GM23338 (cell line): ENCODE measurements at regions not wholly inside any gene's neighbourhood (a gene's known extent, or its start where the extent isn't known, plus 50 kb on each side); places are given as distances from the start of the nearest gene placed in this dataset.
A peak's percentile ranks its signal among the peaks of the same experiment; 100 is the strongest.

ENCODE experiments used
- ATAC-seq: fragments of 200-7000 bp; cut with Tn5 transposase; 3 replicates; pipeline ENCODE4 v1.9.1; 2020
- DNase-seq: peaks from one replicate; pipeline ENCODE4 v3.0.0-alpha.2; 2015; ENCODE audit warnings: low spot score
- H2AFZ ChIP-seq: fragments of 200-600 bp; sonication (generic); 2 replicates; pipeline ENCODE4 v1.8.0; 2016; ENCODE audit warnings: antibody characterized with exemption, mild to moderate bottlenecking, moderate library complexity
- H3F3A ChIP-seq: fragments of 200-600 bp; sonication (generic); replicated peaks from 2 replicates; pipeline ENCODE4 v1.8.0; 2017; ENCODE audit warnings: antibody characterized with exemption, mixed run types, low read depth
- H3K27ac ChIP-seq: fragments of 200-600 bp; sonication (generic); 2 replicates; pipeline ENCODE4 v1.6.1; 2016; ENCODE audit warnings: low read depth
- H3K27me3 ChIP-seq: fragments of 200-600 bp; sonication (generic); 2 replicates; pipeline ENCODE4 v1.8.0; 2016; ENCODE audit warnings: mild to moderate bottlenecking, mixed run types, moderate library complexity; ENCODE audit not compliant: insufficient read depth
- H3K36me3 ChIP-seq: fragments of 200-600 bp; sonication (generic); 2 replicates; pipeline ENCODE4 v1.8.0; 2016; ENCODE audit warnings: mild to moderate bottlenecking; ENCODE audit not compliant: insufficient read depth
- H3K4me1 ChIP-seq: fragments of 200-600 bp; sonication (generic); 2 replicates; pipeline ENCODE4 v1.8.0; 2016; ENCODE audit warnings: mild to moderate bottlenecking, moderate library complexity; ENCODE audit not compliant: insufficient read depth
- H3K4me2 ChIP-seq: fragments of 200-600 bp; sonication (generic); 2 replicates; pipeline ENCODE4 v1.7.1; 2017; ENCODE audit warnings: mixed run types
- H3K4me3 ChIP-seq: fragments of 200-600 bp; sonication (generic); 2 replicates; pipeline ENCODE4 v1.6.1; 2016; ENCODE audit warnings: mixed run types
- H3K79me2 ChIP-seq: fragments of 200-600 bp; sonication (generic); replicated peaks from 2 replicates; pipeline ENCODE4 v1.8.0; 2017; ENCODE audit warnings: mild to moderate bottlenecking; ENCODE audit not compliant: insufficient read depth
- H3K9me2 ChIP-seq: fragments of 200-600 bp; sonication (generic); 2 replicates; pipeline ENCODE4 v1.8.0; 2017; ENCODE audit not compliant: insufficient read depth
- H4K20me1 ChIP-seq: fragments of 200-600 bp; sonication (generic); replicated peaks from 2 replicates; pipeline ENCODE4 v1.8.0; 2017; ENCODE audit warnings: mild to moderate bottlenecking; ENCODE audit not compliant: insufficient read depth
- H3K27ac Mint-ChIP-seq: 2 replicates; pipeline ENCODE4 v1.8.0; 2020; ENCODE audit warnings: inconsistent platforms, mild to moderate bottlenecking, moderate library complexity, mixed read lengths
- H3K27me3 Mint-ChIP-seq: 3 replicates; pipeline ENCODE4 v1.8.0; 2022; ENCODE audit warnings: low read depth, mild to moderate bottlenecking, moderate library complexity, mixed read lengths, inconsistent platforms; ENCODE audit not compliant: insufficient read depth, poor library complexity
- H3K36me3 Mint-ChIP-seq: 3 replicates; pipeline ENCODE4 v1.8.0; 2021; ENCODE audit warnings: low read depth, mild to moderate bottlenecking, inconsistent platforms, moderate library complexity, mixed read lengths
- H3K4me1 Mint-ChIP-seq: 3 replicates; pipeline ENCODE4 v1.8.0; 2020; ENCODE audit warnings: mild to moderate bottlenecking, inconsistent platforms, mixed read lengths
- H3K4me3 Mint-ChIP-seq: 3 replicates; pipeline ENCODE4 v1.8.0; 2021; ENCODE audit warnings: moderate library complexity, mild to moderate bottlenecking, inconsistent platforms, mixed read lengths
- H3K9me3 Mint-ChIP-seq: 3 replicates; pipeline ENCODE4 v1.8.0; 2020; ENCODE audit warnings: moderate library complexity, mild to moderate bottlenecking, inconsistent platforms, mixed read lengths
- CREB1 ChIP-seq: fragments of 250-450 bp; sonication (Bioruptor Pico); IDR thresholded peaks from 2 replicates; pipeline ENCODE4 v1.5.0; 2020; ENCODE audit warnings: low read depth, mild to moderate bottlenecking, moderate library complexity
- ETS1 ChIP-seq: IDR thresholded peaks from 2 replicates; pipeline ENCODE4 v1.6.1; 2016; ENCODE audit warnings: antibody characterized with exemption
- EZH2 ChIP-seq: fragments of 200-600 bp; sonication (generic); IDR thresholded peaks from one replicate; pipeline ENCODE4 v1.8.0; 2017; ENCODE audit warnings: antibody characterized with exemption, mild to moderate bottlenecking, low read depth; ENCODE audit not compliant: unreplicated experiment
- EZH2phosphoT487 ChIP-seq: fragments of 200-600 bp; sonication (generic); IDR thresholded peaks from one replicate; pipeline ENCODE4 v1.8.1; 2018; ENCODE audit warnings: antibody characterized with exemption; ENCODE audit not compliant: unreplicated experiment
- JUNB ChIP-seq: IDR thresholded peaks from one replicate; pipeline ENCODE4 v1.6.1; 2016; ENCODE audit warnings: antibody characterized with exemption; ENCODE audit not compliant: unreplicated experiment
- NANOG ChIP-seq: IDR thresholded peaks from 2 replicates; pipeline ENCODE4 v1.6.1; 2016; ENCODE audit warnings: antibody characterized with exemption, borderline replicate concordance
- POLR2AphosphoS5 ChIP-seq: IDR thresholded peaks from 2 replicates; pipeline ENCODE4 v1.6.1; 2016; ENCODE audit warnings: antibody characterized with exemption, low read depth
- STAT1 ChIP-seq: IDR thresholded peaks from one replicate; pipeline ENCODE4 v1.6.1; 2016; ENCODE audit warnings: antibody characterized with exemption; ENCODE audit not compliant: unreplicated experiment
- ZNF114 ChIP-seq: fragments of 250-450 bp; sonication (Bioruptor Pico); IDR thresholded peaks from 2 replicates; pipeline ENCODE4 v1.5.0; 2020; ENCODE audit warnings: mild to moderate bottlenecking, moderate library complexity
- ZNF331 ChIP-seq: fragments of 250-450 bp; sonication (Bioruptor Pico); IDR thresholded peaks from 2 replicates; pipeline ENCODE4 v1.5.0; 2020; ENCODE audit warnings: low read depth, mild to moderate bottlenecking, moderate library complexity
- ZNF462 ChIP-seq: fragments of 250-450 bp; sonication (Bioruptor Pico); IDR thresholded peaks from 2 replicates; pipeline ENCODE4 v1.5.0; 2020; ENCODE audit warnings: mild to moderate bottlenecking, moderate library complexity
- TF ChIP-seq, protein P1 (sequence below), 2 experiments: fragments of 200-600 bp in 1 of 2; sonication (generic) in 1 of 2; conservative IDR thresholded peaks; 2 replicates each; pipeline versions ENCODE4 v1.5.1 to v1.6.1; 2016 to 2017; ENCODE audit warnings: antibody characterized with exemption in 2 of 2, low read depth in 2 of 2, mild to moderate bottlenecking in 2 of 2, moderate library complexity in 1 of 2
- TF ChIP-seq, protein P2 (sequence below): IDR thresholded peaks from one replicate; pipeline ENCODE4 v1.6.1; 2018; ENCODE audit warnings: antibody characterized with exemption; ENCODE audit not compliant: unreplicated experiment

GRCh38 chr4:124209211-124209610, 503.3 kb downstream of the ANKRD50 start (continued):
- TF ChIP-seq ZNF462 (CRISPR knock-in tag): no peak
- 0 out of 2 replicates have a peak, but pooled peaks have one; percentile 16 for TF ChIP-seq NANOG
- TF ChIP-seq, protein P1, sequence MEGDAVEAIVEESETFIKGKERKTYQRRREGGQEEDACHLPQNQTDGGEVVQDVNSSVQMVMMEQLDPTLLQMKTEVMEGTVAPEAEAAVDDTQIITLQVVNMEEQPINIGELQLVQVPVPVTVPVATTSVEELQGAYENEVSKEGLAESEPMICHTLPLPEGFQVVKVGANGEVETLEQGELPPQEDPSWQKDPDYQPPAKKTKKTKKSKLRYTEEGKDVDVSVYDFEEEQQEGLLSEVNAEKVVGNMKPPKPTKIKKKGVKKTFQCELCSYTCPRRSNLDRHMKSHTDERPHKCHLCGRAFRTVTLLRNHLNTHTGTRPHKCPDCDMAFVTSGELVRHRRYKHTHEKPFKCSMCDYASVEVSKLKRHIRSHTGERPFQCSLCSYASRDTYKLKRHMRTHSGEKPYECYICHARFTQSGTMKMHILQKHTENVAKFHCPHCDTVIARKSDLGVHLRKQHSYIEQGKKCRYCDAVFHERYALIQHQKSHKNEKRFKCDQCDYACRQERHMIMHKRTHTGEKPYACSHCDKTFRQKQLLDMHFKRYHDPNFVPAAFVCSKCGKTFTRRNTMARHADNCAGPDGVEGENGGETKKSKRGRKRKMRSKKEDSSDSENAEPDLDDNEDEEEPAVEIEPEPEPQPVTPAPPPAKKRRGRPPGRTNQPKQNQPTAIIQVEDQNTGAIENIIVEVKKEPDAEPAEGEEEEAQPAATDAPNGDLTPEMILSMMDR (conservative IDR thresholded peaks at IDR 0.05; ENCODE audit: low read depth in 2 of 2): no peak
- TF ChIP-seq ETS1: no peak

DNA sequence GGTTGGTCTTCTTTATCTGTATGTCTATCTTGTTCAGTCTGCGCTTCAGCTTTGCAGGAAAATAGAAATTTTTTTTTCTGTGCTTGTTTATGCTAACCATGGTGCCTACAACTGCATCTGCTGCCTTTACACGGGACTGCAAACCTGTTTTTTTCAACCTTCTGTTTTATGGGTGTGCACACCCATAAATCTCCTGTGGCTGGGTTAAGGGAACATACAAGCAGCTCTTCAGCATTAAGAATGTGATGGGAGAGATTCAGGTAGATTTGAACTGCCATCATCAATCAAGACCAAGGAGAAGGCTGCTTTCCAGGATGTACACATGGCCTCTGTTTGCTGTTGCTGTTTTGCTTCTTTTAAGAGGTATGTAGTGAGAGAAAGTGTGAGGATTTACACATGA, 502.9 kb downstream of the ANKRD50 start:
- Histone ChIP-seq H3K4me3 (no peak overlapping the region), H3K79me2 (no peaks in the 10 kb centered on the region), H3K9me2 (no peaks in the 10 kb centered on the region), H3K4me2 (no peak overlapping the region; the same call in 1 of the 2 replicates), H4K20me1 (no peaks in the 10 kb centered on the region), H3K36me3 (no peaks in the 10 kb centered on the region), H3K27ac (no peak overlapping the region), H3K27me3 (no peaks in the 10 kb centered on the region), H2AFZ (peak overlapping the region; percentile 11), H3F3A (no peaks in the 10 kb centered on the region), H3K4me1 (peaks cover 3% of the 10 kb centered on the region; the same call in 1 of the 2 replicates)
- Mint-ChIP-seq H3K27ac (no peak overlapping the region), H3K27me3 (no peaks in the 10 kb centered on the region), H3K36me3 (no peaks in the 10 kb centered on the region), H3K4me1 (peaks cover 12% of the 10 kb centered on the region; the same call in 2 of the 3 replicates), H3K4me3 (no peak overlapping the region), H3K9me3 (no peaks in the 10 kb centered on the region)
- ATAC-seq: no peak
- DNase-seq: no peak
- TF ChIP-seq ZNF331 (CRISPR knock-in tag) (no peak), POLR2AphosphoS5 (no peak), EZH2 (no peak), ZNF114 (CRISPR knock-in tag) (no peak), EZH2phosphoT487 (no peak), JUNB (no peak), CREB1 (CRISPR knock-in tag) (no peak), STAT1 (no peak)
- TF ChIP-seq, protein P2, sequence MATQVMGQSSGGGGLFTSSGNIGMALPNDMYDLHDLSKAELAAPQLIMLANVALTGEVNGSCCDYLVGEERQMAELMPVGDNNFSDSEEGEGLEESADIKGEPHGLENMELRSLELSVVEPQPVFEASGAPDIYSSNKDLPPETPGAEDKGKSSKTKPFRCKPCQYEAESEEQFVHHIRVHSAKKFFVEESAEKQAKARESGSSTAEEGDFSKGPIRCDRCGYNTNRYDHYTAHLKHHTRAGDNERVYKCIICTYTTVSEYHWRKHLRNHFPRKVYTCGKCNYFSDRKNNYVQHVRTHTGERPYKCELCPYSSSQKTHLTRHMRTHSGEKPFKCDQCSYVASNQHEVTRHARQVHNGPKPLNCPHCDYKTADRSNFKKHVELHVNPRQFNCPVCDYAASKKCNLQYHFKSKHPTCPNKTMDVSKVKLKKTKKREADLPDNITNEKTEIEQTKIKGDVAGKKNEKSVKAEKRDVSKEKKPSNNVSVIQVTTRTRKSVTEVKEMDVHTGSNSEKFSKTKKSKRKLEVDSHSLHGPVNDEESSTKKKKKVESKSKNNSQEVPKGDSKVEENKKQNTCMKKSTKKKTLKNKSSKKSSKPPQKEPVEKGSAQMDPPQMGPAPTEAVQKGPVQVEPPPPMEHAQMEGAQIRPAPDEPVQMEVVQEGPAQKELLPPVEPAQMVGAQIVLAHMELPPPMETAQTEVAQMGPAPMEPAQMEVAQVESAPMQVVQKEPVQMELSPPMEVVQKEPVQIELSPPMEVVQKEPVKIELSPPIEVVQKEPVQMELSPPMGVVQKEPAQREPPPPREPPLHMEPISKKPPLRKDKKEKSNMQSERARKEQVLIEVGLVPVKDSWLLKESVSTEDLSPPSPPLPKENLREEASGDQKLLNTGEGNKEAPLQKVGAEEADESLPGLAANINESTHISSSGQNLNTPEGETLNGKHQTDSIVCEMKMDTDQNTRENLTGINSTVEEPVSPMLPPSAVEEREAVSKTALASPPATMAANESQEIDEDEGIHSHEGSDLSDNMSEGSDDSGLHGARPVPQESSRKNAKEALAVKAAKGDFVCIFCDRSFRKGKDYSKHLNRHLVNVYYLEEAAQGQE: no peak
